ENCODE measurements at regions not wholly inside any gene's neighbourhood (a gene's known extent, or its start where the extent isn't known, plus 50 kb on each side); places are given as distances from the start of the nearest gene placed in this dataset.

- Histone ChIP-seq H3K27me3 (no peaks in the 10 kb centered on the region), H3K27ac (no peak overlapping the region), H3K4me1 (no peaks in the 10 kb centered on the region), H3K4me3 (no peak overlapping the region), H3K36me3 (no peaks in the 10 kb centered on the region), H3K9me3 (no peaks in the 10 kb centered on the region)
- DNase-seq = no peak
- TF ChIP-seq CTCF (IDR thresholded peaks at IDR 0.05) = no peak
- no peak for TF ChIP-seq POLR2A (IDR thresholded peaks at IDR 0.05)
Observed at GRCh38 chr4:176492646-176493302, 173.0 kb downstream of the SPCS3 start.

GRCh38 chr4:176498617-176499256 lies 179.0 kb downstream of the SPCS3 start:
- no peak for DNase-seq
- no peaks in the 10 kb centered on the region for H3K9me3 ChIP-seq
- no peaks in the 10 kb centered on the region for H3K36me3 ChIP-seq
- no peak overlapping the region for H3K27ac ChIP-seq
- no peak for TF ChIP-seq POLR2A (IDR thresholded peaks at IDR 0.05)
- TF ChIP-seq CTCF (IDR thresholded peaks at IDR 0.05) = no peak
- H3K4me3 ChIP-seq = no peak overlapping the region
- H3K4me1 ChIP-seq = no peaks in the 10 kb centered on the region
- H3K27me3 ChIP-seq = no peaks in the 10 kb centered on the region

GRCh38 chr4:176499518-176499917 lies 179.8 kb downstream of the SPCS3 start:
- Histone ChIP-seq H3K27me3 (no peaks in the 10 kb centered on the region), H3K9me3 (no peaks in the 10 kb centered on the region), H3K27ac (no peak overlapping the region), H3K4me3 (no peak overlapping the region), H3K4me1 (no peaks in the 10 kb centered on the region), H3K36me3 (no peaks in the 10 kb centered on the region)
- DNase-seq = no peak
- TF ChIP-seq POLR2A (IDR thresholded peaks at IDR 0.05) (no peak), CTCF (IDR thresholded peaks at IDR 0.05) (no peak)

GRCh38 chr4:176500894-176501293 lies 181.1 kb downstream of the SPCS3 start:
- Histone ChIP-seq H3K4me3 (no peak overlapping the region), H3K9me3 (no peaks in the 10 kb centered on the region), H3K36me3 (no peaks in the 10 kb centered on the region), H3K27ac (no peak overlapping the region), H3K27me3 (no peaks in the 10 kb centered on the region), H3K4me1 (no peaks in the 10 kb centered on the region)
- DNase-seq = no peak
- no peak for TF ChIP-seq CTCF (IDR thresholded peaks at IDR 0.05)
- TF ChIP-seq POLR2A (IDR thresholded peaks at IDR 0.05) = no peak

GRCh38 chr4:176504118-176504517 lies 184.4 kb downstream of the SPCS3 start:
- no peak for TF ChIP-seq CTCF (IDR thresholded peaks at IDR 0.05)
- no peak for TF ChIP-seq POLR2A (IDR thresholded peaks at IDR 0.05)
- Histone ChIP-seq H3K9me3 (no peaks in the 10 kb centered on the region), H3K36me3 (no peaks in the 10 kb centered on the region)

More at GRCh38 chr4:176504118-176504517, 184.4 kb downstream of the SPCS3 start:
- Histone ChIP-seq H3K4me1 (no peaks in the 10 kb centered on the region), H3K27me3 (no peaks in the 10 kb centered on the region), H3K27ac (no peak overlapping the region), H3K4me3 (no peak overlapping the region)
- no peak for DNase-seq
